ENCODE measurements at regions not wholly inside any gene's neighbourhood (a gene's known extent, or its start where the extent isn't known, plus 50 kb on each side); places are given as distances from the start of the nearest gene placed in this dataset.

GRCh38 chr11:116589402-116589801 is 183.4 kb downstream of the BUD13 start:
- Histone ChIP-seq H3K4me3 (no peak overlapping the region), H3K27me3 (replicated peaks) (no peaks in the 10 kb centered on the region), H3K9me3 (replicated peaks) (no peaks in the 10 kb centered on the region), H3K36me3 (no peaks in the 10 kb centered on the region), H3K27ac (no peak overlapping the region), H3K4me1 (replicated peaks) (no peaks in the 10 kb centered on the region)
- no peak for DNase-seq (ENCODE audit: low read depth in 1 of 2, low spot score in 2 of 2)

GRCh38 chr11:116586392-116586791 is 186.4 kb downstream of the BUD13 start:
- Histone ChIP-seq H3K4me3 (no peak overlapping the region), H3K36me3 (no peaks in the 10 kb centered on the region), H3K9me3 (replicated peaks) (no peaks in the 10 kb centered on the region), H3K27me3 (replicated peaks) (no peaks in the 10 kb centered on the region), H3K27ac (no peak overlapping the region), H3K4me1 (replicated peaks) (no peaks in the 10 kb centered on the region)
- no peak for DNase-seq (ENCODE audit: low read depth in 1 of 2, low spot score in 2 of 2)

GRCh38 chr11:116582571-116582970 is 190.2 kb downstream of the BUD13 start:
- no peak overlapping the region for H3K27ac ChIP-seq
- peaks cover 5% of the 10 kb centered on the region; the same call in 1 of the 2 replicates for H3K27me3 ChIP-seq (replicated peaks)
- no peak for DNase-seq (ENCODE audit: low read depth in 1 of 2, low spot score in 2 of 2)
- H3K4me3 ChIP-seq: no peak overlapping the region
- no peaks in the 10 kb centered on the region for H3K36me3 ChIP-seq
- no peaks in the 10 kb centered on the region for H3K9me3 ChIP-seq (replicated peaks)
- no peaks in the 10 kb centered on the region for H3K4me1 ChIP-seq (replicated peaks)

- Histone ChIP-seq H3K36me3 (no peaks in the 10 kb centered on the region), H3K27me3 (replicated peaks) (peaks cover 5% of the 10 kb centered on the region; the same call in 1 of the 2 replicates), H3K27ac (no peak overlapping the region), H3K4me1 (replicated peaks) (no peaks in the 10 kb centered on the region), H3K4me3 (no peak overlapping the region), H3K9me3 (replicated peaks) (no peaks in the 10 kb centered on the region)
- no peak for DNase-seq (ENCODE audit: low read depth in 1 of 2, low spot score in 2 of 2)
These were observed 191.4 kb downstream of the BUD13 start for GRCh38 chr11:116581349-116581748.

GRCh38 chr11:116580799-116581198 is 192.0 kb downstream of the BUD13 start:
- DNase-seq (ENCODE audit: low read depth in 1 of 2, low spot score in 2 of 2): no peak
- H3K27me3 ChIP-seq (replicated peaks): peaks cover 5% of the 10 kb centered on the region; the same call in 1 of the 2 replicates

GRCh38 chr11:116579857-116580727 is 192.7 kb downstream of the BUD13 start:
- Histone ChIP-seq H3K4me1 (replicated peaks) (no peaks in the 10 kb centered on the region), H3K4me3 (no peak overlapping the region), H3K9me3 (replicated peaks) (no peaks in the 10 kb centered on the region), H3K36me3 (no peaks in the 10 kb centered on the region), H3K27me3 (replicated peaks) (peaks cover 5% of the 10 kb centered on the region; the same call in 1 of the 2 replicates), H3K27ac (no peak overlapping the region)
- no peak for DNase-seq (ENCODE audit: low read depth in 1 of 2, low spot score in 2 of 2)

More at GRCh38 chr11:116580799-116581198, 192.0 kb downstream of the BUD13 start:
- no peak overlapping the region for H3K27ac ChIP-seq
- H3K9me3 ChIP-seq (replicated peaks): no peaks in the 10 kb centered on the region
- no peaks in the 10 kb centered on the region for H3K36me3 ChIP-seq
- H3K4me1 ChIP-seq (replicated peaks): no peaks in the 10 kb centered on the region
- no peak overlapping the region for H3K4me3 ChIP-seq

- Histone ChIP-seq H3K9me3 (replicated peaks) (no peaks in the 10 kb centered on the region), H3K4me1 (replicated peaks) (no peaks in the 10 kb centered on the region), H3K4me3 (no peak overlapping the region), H3K36me3 (no peaks in the 10 kb centered on the region), H3K27me3 (replicated peaks) (peaks cover 5% of the 10 kb centered on the region; the same call in 1 of the 2 replicates), H3K27ac (no peak overlapping the region)
- no peak for DNase-seq (ENCODE audit: low read depth in 1 of 2, low spot score in 2 of 2)
These were observed 193.6 kb downstream of the BUD13 start for GRCh38 chr11:116579031-116579653.

GRCh38 chr11:116577956-116578355 is 194.8 kb downstream of the BUD13 start:
- Histone ChIP-seq H3K27me3 (replicated peaks) (peaks cover 5% of the 10 kb centered on the region; the same call in 1 of the 2 replicates), H3K27ac (no peak overlapping the region), H3K4me1 (replicated peaks) (no peaks in the 10 kb centered on the region), H3K36me3 (no peaks in the 10 kb centered on the region), H3K4me3 (no peak overlapping the region), H3K9me3 (replicated peaks) (no peaks in the 10 kb centered on the region)
- DNase-seq (ENCODE audit: low read depth in 1 of 2, low spot score in 2 of 2): no peak

- H3K27ac ChIP-seq: no peak overlapping the region
- no peak for DNase-seq (ENCODE audit: low read depth in 1 of 2, low spot score in 2 of 2)
- H3K4me1 ChIP-seq (replicated peaks): no peaks in the 10 kb centered on the region
- no peaks in the 10 kb centered on the region for H3K9me3 ChIP-seq (replicated peaks)
- peaks cover 5% of the 10 kb centered on the region; the same call in 1 of the 2 replicates for H3K27me3 ChIP-seq (replicated peaks)
- no peak overlapping the region for H3K4me3 ChIP-seq
- H3K36me3 ChIP-seq: no peaks in the 10 kb centered on the region
These were observed 195.5 kb downstream of the BUD13 start for GRCh38 chr11:116577273-116577672.

- Histone ChIP-seq H3K36me3 (no peaks in the 10 kb centered on the region), H3K27me3 (replicated peaks) (peaks cover 5% of the 10 kb centered on the region; the same call in 1 of the 2 replicates), H3K27ac (no peak overlapping the region), H3K9me3 (replicated peaks) (no peaks in the 10 kb centered on the region), H3K4me1 (replicated peaks) (no peaks in the 10 kb centered on the region), H3K4me3 (no peak overlapping the region)
- DNase-seq (ENCODE audit: low read depth in 1 of 2, low spot score in 2 of 2): no peak
These were observed 196.3 kb downstream of the BUD13 start for GRCh38 chr11:116576526-116576925.

GRCh38 chr11:116567721-116568242 is 205.0 kb downstream of the BUD13 start:
- H3K36me3 ChIP-seq: no peaks in the 10 kb centered on the region
- no peaks in the 10 kb centered on the region for H3K9me3 ChIP-seq (replicated peaks)
- no peak overlapping the region for H3K4me3 ChIP-seq
- DNase-seq (ENCODE audit: low read depth in 1 of 2, low spot score in 2 of 2): no peak
- H3K27ac ChIP-seq: no peak overlapping the region
- no peaks in the 10 kb centered on the region for H3K27me3 ChIP-seq (replicated peaks)
- no peaks in the 10 kb centered on the region for H3K4me1 ChIP-seq (replicated peaks)

GRCh38 chr11:116563712-116564047 is 209.1 kb downstream of the BUD13 start:
- DNase-seq (ENCODE audit: low read depth in 1 of 2, low spot score in 2 of 2): no peak
- Histone ChIP-seq H3K4me1 (replicated peaks) (peaks cover 5% of the 10 kb centered on the region; the same call in 1 of the 2 replicates), H3K27ac (no peak overlapping the region), H3K4me3 (no peak overlapping the region), H3K9me3 (replicated peaks) (no peaks in the 10 kb centered on the region), H3K36me3 (no peaks in the 10 kb centered on the region), H3K27me3 (replicated peaks) (no peaks in the 10 kb centered on the region)

GRCh38 chr11:116563028-116563711 is 209.6 kb downstream of the BUD13 start:
- Histone ChIP-seq H3K27me3 (replicated peaks) (no peaks in the 10 kb centered on the region), H3K27ac (no peak overlapping the region), H3K36me3 (no peaks in the 10 kb centered on the region), H3K9me3 (replicated peaks) (no peaks in the 10 kb centered on the region), H3K4me1 (replicated peaks) (peaks cover 10% of the 10 kb centered on the region; the same call in 1 of the 2 replicates), H3K4me3 (no peak overlapping the region)
- no peak for DNase-seq (ENCODE audit: low read depth in 1 of 2, low spot score in 2 of 2)

All from SJSA1 (cell line).